ENCODE measurements at regions not wholly inside any gene's neighbourhood (a gene's known extent, or its start where the extent isn't known, plus 50 kb on each side); places are given as distances from the start of the nearest gene placed in this dataset.

GRCh38 chr1:2866422-2867086, 65.1 kb upstream of the TTC34 start:
- DNase-seq, result no peak

DNA sequence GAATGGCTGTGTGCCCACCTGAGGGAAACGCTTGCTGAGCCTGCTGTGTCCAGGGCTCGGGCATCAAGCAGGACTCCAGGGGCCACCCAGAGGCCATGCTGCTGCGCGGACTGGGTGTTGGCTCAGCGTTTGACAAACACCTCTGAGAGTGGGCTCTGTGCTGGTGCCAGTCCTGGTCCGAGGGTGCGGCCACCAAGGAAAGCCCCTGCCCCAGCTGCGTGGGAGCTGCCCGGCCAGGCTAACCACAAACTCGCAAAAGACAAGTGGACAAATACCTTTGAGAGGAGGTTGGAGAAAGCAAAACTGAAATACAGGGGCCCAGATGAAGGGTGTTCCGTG, 65.6 kb upstream of the TTC34 start:
- no peak for DNase-seq

GRCh38 chr1:2867861-2868260, 66.4 kb upstream of the TTC34 start:
- no peak for DNase-seq

DNA sequence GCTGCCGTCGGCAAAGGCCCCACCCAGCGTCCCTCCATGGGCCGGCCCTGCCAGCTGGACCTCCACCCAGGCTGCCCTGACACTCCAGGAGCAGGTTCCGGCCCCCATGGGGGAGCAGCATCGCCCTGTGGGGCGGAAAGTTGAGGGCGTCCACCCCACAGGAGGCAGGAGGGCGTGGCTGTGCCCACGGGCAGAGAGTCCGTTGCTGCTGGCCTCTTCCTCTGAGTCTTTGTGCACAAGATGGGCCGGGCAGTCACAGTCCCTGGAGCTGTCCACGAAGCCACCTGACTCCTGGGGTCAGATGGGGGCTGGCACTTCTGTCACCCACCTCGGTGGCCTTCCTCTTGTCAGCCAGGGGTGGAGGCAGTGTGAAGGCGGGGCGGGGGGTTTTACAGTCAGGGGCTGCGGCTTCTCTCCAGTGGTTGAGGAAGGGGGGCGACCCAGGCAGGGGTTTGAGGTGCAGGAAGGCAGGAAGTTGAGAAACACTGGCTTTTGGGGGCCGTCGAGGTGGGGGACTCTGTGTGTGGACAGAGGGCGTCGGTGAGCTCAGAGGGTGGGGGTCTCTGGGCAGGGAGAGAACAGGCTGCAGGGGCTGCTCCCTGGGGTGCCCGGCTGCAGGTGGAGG, 67.2 kb upstream of the TTC34 start:
- no peak for DNase-seq

DNA sequence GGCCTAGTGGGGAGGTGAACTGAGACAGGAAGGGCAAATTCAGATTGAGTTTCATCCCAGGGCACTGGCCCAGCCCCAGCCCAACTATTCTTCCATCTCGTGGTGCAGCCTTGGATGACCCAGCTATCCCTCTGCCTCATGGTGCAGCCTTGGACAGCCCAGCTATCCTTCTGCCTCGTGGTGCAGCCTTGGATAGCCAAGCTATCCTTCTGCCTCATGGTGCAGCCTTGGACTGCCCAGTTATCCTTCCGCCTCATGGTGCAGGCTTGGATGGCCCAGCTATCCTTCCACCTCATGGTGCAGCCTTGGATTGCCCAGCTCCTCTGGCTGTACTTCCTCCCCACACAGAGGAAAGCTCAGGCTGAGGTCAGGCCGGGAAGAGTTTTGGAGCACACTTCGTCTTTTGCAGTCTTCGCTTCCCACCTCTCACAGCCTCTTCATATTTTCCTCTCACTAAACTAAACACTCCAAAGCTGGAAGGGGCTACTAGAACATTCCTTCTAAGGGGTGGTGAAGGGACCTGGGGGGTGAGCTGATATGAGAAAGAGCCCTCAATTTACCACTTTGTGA, 69.8 kb upstream of the TTC34 start:
- no peak for DNase-seq

DNA sequence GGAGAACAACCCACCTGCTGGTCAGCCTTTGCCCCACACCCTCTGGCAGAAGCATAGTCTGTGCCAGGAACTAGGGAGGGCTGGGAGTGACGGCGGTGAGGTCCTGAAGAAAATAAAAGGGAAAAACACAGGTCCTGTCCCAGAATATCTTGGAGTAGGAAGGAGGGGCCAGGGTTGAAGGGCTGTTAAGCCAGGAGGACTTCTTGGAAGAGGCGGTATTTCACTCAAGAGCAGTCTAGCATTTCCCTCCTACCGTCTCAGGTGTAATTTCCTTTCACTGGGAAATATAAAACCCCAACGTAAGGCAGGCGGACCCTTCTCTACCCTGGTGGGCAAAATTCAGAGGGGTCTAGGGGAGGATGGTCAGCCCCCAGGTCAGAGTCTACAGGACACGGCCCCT, 72.7 kb upstream of the TTC34 start:
- no peak for DNase-seq

DNA sequence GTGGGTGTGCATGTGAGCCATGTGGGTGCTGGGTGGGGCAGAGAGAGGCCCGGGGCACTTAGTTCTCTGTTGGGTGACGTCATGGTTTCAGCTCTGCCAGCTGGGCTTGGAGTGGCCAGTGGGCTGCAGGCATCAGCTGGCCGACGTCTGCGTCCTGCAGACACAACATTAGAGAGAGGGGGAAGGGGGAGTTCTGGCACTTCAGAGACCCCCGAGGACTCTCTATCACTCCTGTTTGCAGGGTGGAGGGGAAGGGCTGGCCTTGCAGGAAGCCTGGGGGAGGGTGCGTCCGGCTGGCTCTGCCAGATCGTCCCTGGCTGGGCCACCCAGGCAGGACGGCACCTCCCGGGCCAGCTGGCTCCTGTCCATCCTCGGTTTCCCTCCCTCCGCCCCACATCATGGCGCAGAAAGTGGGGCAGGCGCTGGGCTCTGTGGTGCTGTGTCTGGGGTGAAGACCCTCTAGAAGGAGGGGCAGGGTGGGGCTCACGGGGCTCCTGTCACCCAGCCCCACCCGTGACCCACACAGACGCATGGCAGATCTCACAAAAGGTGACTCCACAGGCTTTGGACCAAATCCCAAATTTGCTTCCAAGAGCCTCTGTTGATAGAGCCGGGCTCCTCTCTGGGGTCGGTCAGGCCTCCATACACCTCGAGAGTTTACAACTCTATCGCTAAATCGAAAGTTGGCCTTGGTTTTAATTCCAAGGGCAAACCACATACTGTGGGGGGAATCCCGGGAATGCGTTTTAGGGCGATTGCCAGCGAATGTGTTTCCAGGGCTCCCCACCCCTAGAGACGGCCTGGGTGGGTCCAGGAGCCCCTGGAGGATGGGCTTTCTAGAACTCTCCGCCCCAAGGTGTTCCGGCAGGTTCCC, 73.4 kb upstream of the TTC34 start:
- no peak for DNase-seq

DNA sequence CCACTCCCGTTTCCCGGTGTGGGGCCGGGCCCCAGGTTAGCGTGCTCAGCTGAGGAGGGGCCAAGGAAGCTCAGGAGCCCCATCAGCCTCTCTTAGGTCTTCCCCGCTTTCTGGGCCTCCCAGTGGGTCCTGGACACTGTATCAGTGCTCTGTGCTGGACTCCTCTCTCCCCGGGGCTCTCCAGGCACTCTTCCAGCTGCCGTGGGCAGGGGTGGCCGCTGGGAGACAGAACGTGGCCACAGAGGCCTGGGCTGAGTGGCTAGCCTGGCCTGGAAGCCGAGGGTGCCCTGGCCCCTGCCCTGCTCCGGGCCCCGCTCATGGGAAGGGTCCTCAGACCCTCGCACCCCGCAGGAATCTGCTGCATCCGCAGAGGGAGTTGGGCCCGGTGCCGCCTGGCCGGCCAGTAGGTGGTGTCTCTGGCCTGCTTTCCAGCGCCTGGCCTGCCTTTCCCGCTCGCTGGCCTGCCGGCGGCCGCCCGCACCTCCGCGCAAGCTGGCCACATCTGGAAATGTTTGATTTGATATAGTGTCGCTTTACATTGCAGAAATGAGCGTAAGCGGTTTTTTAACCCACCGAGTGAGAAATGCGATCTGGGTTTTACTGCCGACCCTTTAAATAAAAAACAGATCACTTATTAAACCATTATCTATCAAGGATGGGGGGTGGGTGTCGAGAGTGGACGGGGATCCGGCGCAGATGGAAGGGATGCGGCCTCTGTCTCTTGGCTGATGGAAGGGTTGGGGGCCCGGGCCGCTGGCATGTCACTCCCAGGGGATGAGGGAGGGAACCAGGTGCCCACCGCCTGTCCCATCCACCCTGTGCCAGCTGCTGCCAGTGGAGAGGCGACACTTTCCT, 74.4 kb upstream of the TTC34 start:
- DNase-seq, result peak; percentile 80

GRCh38 chr1:2876846-2877245, 75.4 kb upstream of the TTC34 start:
- DNase-seq, result no peak

GRCh38 chr1:2877391-2877790, 75.9 kb upstream of the TTC34 start:
- DNase-seq, result no peak

DNA sequence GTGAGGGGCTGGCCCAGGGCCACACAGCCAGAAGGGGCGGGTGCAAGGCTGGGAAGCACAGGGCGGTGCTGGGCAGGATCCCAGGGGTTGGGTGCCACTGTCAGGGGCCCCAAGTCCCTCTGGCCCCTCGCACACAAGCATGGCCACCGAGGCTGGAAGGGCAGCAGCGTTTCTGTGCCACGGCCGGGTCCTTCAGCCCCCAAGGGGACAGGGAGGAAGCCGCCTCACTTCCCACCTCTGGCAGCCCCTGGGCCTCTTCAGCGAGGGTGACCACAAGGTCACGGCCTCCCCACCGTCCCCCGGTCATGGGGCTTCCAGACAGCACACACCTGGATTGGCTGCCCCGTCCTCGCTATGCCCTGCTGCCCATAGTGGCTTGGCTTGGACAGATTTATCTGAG, 77.1 kb upstream of the TTC34 start:
- DNase-seq, result no peak

DNA sequence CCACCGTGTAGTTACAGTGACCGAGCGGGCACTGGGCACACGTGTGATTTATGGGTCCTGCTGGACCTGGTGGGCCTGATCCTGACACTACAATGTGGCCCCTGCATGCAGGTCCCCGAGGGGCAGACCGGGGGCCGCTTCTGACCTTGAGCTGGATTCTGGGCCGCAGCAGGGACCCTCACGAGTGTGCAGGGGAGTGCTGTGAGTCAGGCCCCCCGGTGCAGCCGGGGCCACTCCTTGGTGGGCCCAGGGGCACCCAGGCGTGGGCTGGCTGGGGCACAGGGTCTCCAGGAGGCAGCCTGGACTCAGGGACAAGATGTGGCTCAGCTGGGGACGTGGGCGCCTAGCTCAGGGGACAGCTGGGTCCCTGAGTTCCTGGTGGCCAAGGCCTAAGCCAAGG, 77.5 kb upstream of the TTC34 start:
- DNase-seq, result no peak

DNA sequence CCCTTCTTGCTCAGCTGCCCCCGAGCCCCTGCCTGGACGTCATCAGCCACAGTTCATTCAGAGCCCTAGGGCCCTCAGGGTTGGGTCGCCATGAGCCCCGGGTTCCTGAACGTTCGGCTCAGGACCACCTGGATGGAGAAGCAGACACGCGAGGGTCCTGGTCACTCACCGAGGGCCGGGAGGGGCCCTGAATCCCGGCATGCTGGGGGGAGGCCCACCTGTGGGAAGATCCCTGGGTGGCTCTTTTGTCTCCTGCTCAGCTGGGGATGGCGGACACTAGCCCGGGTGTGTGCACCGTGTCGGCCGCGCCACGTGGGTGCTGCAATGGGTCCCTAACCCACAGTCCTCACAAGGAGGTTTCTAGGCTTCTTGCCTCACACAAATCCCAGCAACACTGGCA, 78.1 kb upstream of the TTC34 start:
- no peak for DNase-seq

GRCh38 chr1:2880086-2880485, 78.6 kb upstream of the TTC34 start:
- DNase-seq, result no peak

GRCh38 chr1:2880812-2881295, 79.4 kb upstream of the TTC34 start:
- no peak for DNase-seq

- no peak for DNase-seq
Observed at GRCh38 chr1:2881556-2881955, 80.1 kb upstream of the TTC34 start.

- DNase-seq, result peak; percentile 82
Observed at GRCh38 chr1:2882966-2883696, 81.6 kb upstream of the TTC34 start.

GRCh38 chr1:2885001-2885400, 83.5 kb upstream of the TTC34 start:
- no peak for DNase-seq

DNA sequence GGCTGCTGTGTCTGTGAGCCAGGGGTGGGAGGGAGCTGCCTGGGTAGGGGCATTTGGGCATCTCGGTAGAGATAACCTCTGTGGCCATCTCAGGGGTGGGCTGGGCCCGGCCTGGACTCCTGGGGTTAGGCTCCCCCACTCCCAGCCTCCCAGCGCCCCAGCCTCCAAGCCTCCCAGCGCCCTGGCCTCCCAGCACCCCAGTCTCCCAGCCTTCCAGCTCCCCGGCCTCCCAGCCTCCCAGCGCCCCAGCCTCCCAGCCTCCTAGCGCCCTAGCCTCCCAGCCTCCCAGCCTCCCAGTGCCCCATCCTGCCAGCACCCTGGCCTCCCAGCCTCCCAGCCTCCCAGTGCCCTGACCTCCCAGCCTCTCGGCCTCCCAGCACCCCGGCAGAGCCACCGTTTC, 85.1 kb upstream of the TTC34 start:
- no peak for DNase-seq

DNA sequence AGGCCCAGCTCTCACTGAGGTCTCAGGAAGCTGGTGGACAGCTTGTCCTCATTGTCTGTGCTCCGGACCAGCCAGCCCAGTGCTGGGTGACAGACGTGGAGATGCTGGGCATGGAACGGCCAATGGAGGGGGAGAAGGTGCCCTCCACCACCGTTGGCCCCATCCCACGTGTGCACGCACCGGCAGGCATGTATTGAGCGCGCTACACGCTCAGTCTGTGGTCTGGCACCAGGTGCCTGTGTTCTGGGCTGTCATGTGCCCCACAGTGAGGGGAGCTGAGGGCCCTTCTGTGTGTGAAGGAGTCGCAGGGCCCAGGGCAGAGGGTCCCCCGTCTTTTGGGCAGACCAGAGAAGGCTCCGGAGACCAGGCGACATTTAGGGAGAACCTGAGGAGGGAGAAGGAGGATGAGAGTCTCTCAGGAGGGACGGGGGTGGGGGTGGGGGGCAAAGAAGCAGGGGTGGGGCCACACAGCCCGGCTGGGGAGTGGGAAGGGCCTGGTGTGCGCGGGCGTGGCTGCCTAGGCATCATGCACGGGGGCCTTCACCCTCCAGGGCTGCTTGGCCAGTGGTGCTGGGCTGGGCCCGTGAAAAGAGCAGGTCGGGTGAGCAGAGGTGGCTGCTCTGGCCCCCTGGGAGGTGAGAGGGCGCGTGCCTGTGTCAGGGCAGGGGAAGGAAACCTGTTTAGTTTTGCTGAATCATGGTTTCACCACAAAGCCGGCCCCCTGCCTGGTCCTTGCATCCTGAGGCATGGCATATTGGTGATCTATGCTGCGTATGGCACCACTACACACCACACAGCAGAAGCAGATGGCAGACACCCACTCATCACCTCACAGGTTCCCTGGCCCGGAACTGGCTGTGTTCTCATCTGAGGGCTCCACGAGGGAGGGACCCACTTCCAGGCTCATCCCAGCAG, 86.7 kb upstream of the TTC34 start:
- no peak for DNase-seq

All from retina (tissue), 1 donor.